HL-60 (cell line): ENCODE measurements at regions not wholly inside any gene's neighbourhood (a gene's known extent, or its start where the extent isn't known, plus 50 kb on each side); places are given as distances from the start of the nearest gene placed in this dataset.

Experiments used
- DNase-seq, 2 experiments: peaks; one replicate each; pipeline ENCODE4 v3.0.0-alpha.2; 2010 to 2020; ENCODE audit warnings: low read depth in 1 of 2, low spot score in 1 of 2
- H3K27ac ChIP-seq: fragments of 250-450 bp; sonication (Bioruptor Pico); replicated peaks from 2 replicates; pipeline ENCODE4 v1.5.1; 2020; ENCODE audit warnings: mild to moderate bottlenecking, moderate library complexity
- H3K27me3 ChIP-seq: fragments of 250-450 bp; sonication (Bioruptor Pico); 2 replicates; pipeline ENCODE4 v1.5.1; 2021; ENCODE audit warnings: mild to moderate bottlenecking, moderate library complexity; ENCODE audit not compliant: insufficient read depth, poor library complexity, severe bottlenecking
- H3K4me3 ChIP-seq: replicated peaks from 2 replicates; pipeline ENCODE4 v1.5.1; 2011; ENCODE audit warnings: mild to moderate bottlenecking, control low read depth, low read length; ENCODE audit not compliant: insufficient read depth
- CTCF ChIP-seq: IDR thresholded peaks from one replicate; pipeline ENCODE4 v1.5.1; 2011; ENCODE audit warnings: low read length, control low read depth, inconsistent platforms; ENCODE audit not compliant: insufficient read depth
- GABPA ChIP-seq: IDR thresholded peaks from 2 replicates; pipeline ENCODE4 v1.6.1; 2012; ENCODE audit warnings: low read depth
- POLR2AphosphoS5 ChIP-seq: IDR thresholded peaks from 2 replicates; pipeline ENCODE4 v1.6.1; 2012; ENCODE audit warnings: low read depth
- REST ChIP-seq: IDR thresholded peaks from 2 replicates; pipeline ENCODE4 v1.6.1; 2012; ENCODE audit warnings: low read depth; ENCODE audit not compliant: insufficient replicate concordance
- SPI1 ChIP-seq: IDR thresholded peaks from 2 replicates; pipeline ENCODE4 v1.6.1; 2012; ENCODE audit warnings: low read depth, mild to moderate bottlenecking, borderline replicate concordance

- Histone ChIP-seq H3K4me3 (no peak overlapping the region), H3K27ac (no peak overlapping the region), H3K27me3 (no peaks in the 10 kb centered on the region)
- no peak for DNase-seq
- TF ChIP-seq SPI1: no peak
- TF ChIP-seq CTCF: no peak
- TF ChIP-seq REST: no peak
- no peak for TF ChIP-seq POLR2AphosphoS5
- TF ChIP-seq GABPA: no peak
Measured at GRCh38 chr5:62686692-62687091, 108.1 kb downstream of the LRRC70 start.

GRCh38 chr5:62685221-62685620, 106.6 kb downstream of the LRRC70 start:
- TF ChIP-seq GABPA (no peak), CTCF (no peak), POLR2AphosphoS5 (no peak), SPI1 (no peak), REST (no peak)
- no peak overlapping the region for H3K4me3 ChIP-seq
- DNase-seq: no peak
- H3K27ac ChIP-seq: no peak overlapping the region
- H3K27me3 ChIP-seq: no peaks in the 10 kb centered on the region

GRCh38 chr5:62684310-62684709, 105.7 kb downstream of the LRRC70 start:
- TF ChIP-seq POLR2AphosphoS5: no peak
- TF ChIP-seq SPI1: no peak
- TF ChIP-seq REST: no peak
- no peak for TF ChIP-seq CTCF
- no peak for TF ChIP-seq GABPA
- H3K27me3 ChIP-seq: no peaks in the 10 kb centered on the region
- H3K4me3 ChIP-seq: no peak overlapping the region
- no peak for DNase-seq
- no peak overlapping the region for H3K27ac ChIP-seq
